Activated naive CD4-positive, alpha-beta T cell treated with anti-CD3 and anti-CD28 coated beads, Interleukin-2, amount 50 U/mL, for 24 hours (primary cell): ENCODE measurements at regions not wholly inside any gene's neighbourhood (a gene's known extent, or its start where the extent isn't known, plus 50 kb on each side); places are given as distances from the start of the nearest gene placed in this dataset.

ENCODE experiments used
- H3K27ac Mint-ChIP-seq: one replicate; pipeline ENCODE4 v1.8.0; 2021; ENCODE audit warnings: mild to moderate bottlenecking, mixed read lengths
- H3K27me3 Mint-ChIP-seq: one replicate; pipeline ENCODE4 v1.8.0; 2021; ENCODE audit warnings: mixed read lengths
- H3K36me3 Mint-ChIP-seq: one replicate; pipeline ENCODE4 v1.8.0; 2021; ENCODE audit warnings: mixed read lengths
- H3K4me1 Mint-ChIP-seq: one replicate; pipeline ENCODE4 v1.8.0; 2021; ENCODE audit warnings: mixed read lengths
- H3K4me3 Mint-ChIP-seq: one replicate; pipeline ENCODE4 v1.8.0; 2021; ENCODE audit warnings: mild to moderate bottlenecking, mixed read lengths
- H3K9me3 Mint-ChIP-seq: one replicate; pipeline ENCODE4 v1.8.0; 2021; ENCODE audit warnings: mixed read lengths

DNA sequence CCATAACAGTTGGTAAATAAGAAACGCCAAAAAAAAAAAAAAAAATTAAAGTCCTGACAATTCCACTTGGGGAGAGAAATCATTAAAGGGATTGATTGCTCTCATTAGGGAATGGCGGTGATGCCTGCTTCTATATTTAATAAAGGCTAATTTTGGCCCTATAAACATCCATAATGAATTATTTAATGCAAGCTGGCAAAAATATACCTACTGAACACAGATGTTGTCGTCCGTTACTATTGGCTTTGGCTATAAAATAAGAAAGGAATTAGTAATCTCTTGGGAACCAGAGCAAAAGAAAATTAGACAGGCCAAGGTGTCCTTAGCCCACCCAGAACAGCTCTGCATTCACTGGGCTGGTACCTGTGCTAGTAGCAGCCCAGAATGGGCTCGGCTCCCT is 717.3 kb downstream of the DIAPH3 start:
- Mint-ChIP-seq H3K36me3 (no peaks in the 10 kb centered on the region), H3K4me1 (no peaks in the 10 kb centered on the region), H3K9me3 (no peaks in the 10 kb centered on the region), H3K27ac (no peak overlapping the region), H3K4me3 (no peak overlapping the region), H3K27me3 (peaks cover 6% of the 10 kb centered on the region)

DNA sequence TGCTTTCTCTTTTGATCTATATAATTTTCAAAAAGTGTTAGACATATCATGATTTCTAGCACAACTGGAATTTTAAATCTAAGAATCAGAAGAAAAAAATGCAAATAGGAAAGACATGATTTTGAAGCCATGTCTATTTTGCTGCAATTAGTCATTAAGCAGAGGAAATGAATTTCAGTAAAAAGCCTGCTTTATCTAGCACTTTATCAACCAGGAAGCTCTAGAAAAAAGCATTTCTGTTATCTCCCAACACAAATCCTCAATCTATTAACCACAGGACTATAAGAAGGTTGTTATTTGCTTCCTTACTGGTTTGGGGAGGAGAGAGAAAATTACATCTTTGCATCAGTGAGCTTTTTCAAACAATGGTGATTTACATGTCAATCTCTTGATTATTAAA is 716.7 kb downstream of the DIAPH3 start:
- no peak overlapping the region for H3K4me3 Mint-ChIP-seq
- peaks cover 5% of the 10 kb centered on the region for H3K27me3 Mint-ChIP-seq
- H3K36me3 Mint-ChIP-seq = no peaks in the 10 kb centered on the region
- no peaks in the 10 kb centered on the region for H3K9me3 Mint-ChIP-seq
- no peak overlapping the region for H3K27ac Mint-ChIP-seq
- H3K4me1 Mint-ChIP-seq = no peaks in the 10 kb centered on the region

DNA sequence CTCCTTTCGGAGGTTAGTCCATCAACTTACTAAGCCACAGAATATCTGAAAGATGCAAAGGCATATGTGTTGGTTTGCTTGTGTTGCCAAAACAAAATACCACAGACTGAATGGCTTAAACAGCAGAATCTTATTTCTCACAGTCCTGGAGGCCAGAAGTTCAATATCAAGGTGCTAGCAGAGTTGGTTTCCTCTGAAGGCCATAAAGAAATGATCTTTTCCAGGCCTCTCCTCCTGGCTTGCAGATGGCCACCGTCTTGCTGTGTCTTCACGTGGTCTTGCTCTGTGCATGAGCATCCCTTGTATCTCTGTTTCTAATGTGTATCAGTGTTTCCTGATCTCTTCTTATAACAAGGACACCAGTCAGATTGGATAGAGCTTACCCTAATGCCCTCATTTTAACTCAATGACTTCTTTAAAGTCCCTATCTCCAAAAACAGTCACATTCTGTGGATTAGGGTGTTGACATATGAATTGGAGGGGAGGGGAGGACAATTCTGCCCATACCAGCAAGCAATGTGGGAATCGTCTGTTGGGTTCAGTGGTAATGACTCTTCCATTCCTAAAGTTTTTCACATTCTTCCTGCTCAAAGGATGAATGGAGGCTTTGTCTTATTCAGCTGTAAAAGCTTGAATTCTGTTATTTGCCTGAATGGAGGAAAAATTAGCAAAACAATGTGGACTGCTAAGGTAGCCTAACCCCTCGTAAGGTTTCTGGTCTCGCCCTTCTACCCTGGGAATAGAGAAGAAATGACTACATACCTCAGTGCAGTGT is 715.7 kb downstream of the DIAPH3 start:
- no peaks in the 10 kb centered on the region for H3K4me1 Mint-ChIP-seq
- H3K36me3 Mint-ChIP-seq = no peaks in the 10 kb centered on the region
- H3K27me3 Mint-ChIP-seq = peaks cover 4% of the 10 kb centered on the region
- no peak overlapping the region for H3K4me3 Mint-ChIP-seq
- H3K9me3 Mint-ChIP-seq = no peaks in the 10 kb centered on the region
- H3K27ac Mint-ChIP-seq = no peak overlapping the region

DNA sequence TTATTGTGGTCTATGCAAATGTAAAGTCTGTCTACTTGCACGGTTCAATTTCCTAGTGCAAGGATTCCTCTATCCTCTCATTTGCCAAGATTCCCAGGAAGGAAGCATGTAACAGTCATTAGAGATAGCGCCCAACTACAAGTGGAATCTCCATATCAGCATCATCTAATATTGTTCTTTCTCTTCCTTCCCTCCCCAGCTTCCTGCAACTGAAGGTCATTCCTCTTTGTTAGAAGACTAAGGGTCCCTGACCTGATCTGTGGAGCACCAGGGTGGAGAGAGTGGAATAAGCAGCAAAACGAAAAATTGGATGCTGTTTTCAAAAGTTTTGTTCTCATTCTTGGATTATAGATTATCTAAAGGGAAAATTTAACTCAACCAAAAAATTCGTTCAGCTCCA is 714.0 kb downstream of the DIAPH3 start:
- H3K36me3 Mint-ChIP-seq = no peaks in the 10 kb centered on the region
- H3K4me1 Mint-ChIP-seq = no peaks in the 10 kb centered on the region
- peaks cover 8% of the 10 kb centered on the region for H3K27me3 Mint-ChIP-seq
- H3K4me3 Mint-ChIP-seq = no peak overlapping the region
- no peaks in the 10 kb centered on the region for H3K9me3 Mint-ChIP-seq
- no peak overlapping the region for H3K27ac Mint-ChIP-seq

DNA sequence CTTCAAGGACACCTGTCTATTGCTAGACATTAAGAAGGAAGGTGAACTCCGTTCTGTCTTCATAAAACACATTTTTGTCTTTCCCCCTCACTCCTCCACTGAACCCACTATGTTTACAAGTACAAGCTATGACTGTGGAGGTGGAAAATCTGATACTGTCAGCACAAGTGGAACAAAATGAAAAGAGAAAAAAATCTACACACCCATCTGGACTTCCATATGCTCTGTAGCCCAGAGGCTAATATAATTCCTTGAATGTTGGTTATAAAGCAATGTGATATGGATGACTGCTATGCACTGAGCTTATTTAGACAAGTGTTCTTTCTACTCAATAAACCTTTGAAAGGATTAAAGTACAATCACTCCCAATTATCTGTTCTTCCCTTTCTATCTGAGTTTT is 713.5 kb downstream of the DIAPH3 start:
- Mint-ChIP-seq H3K4me3 (no peak overlapping the region), H3K4me1 (no peaks in the 10 kb centered on the region), H3K36me3 (no peaks in the 10 kb centered on the region), H3K27me3 (peaks cover 8% of the 10 kb centered on the region), H3K27ac (no peak overlapping the region), H3K9me3 (no peaks in the 10 kb centered on the region)

DNA sequence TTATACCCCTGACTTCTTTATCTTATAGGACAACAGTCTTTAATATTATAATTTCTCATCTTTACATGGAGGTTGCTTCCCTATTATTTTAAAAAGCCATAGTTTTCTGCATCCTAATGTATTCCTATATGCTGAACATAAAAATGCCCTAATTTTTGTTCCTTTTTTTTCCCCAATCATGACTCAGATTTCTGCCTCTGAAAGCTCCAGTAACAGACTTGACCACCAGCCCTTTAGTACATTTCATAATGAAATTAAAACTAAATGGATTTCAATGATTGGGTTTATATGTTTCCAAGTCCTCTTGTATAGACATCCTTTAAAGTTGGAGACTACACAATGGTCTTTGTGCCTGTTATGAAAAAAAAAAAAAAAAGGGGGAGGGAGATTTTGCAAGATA is 712.5 kb downstream of the DIAPH3 start:
- H3K9me3 Mint-ChIP-seq = no peaks in the 10 kb centered on the region
- H3K4me1 Mint-ChIP-seq = no peaks in the 10 kb centered on the region
- H3K27ac Mint-ChIP-seq = no peak overlapping the region
- H3K27me3 Mint-ChIP-seq = peaks cover 8% of the 10 kb centered on the region
- H3K36me3 Mint-ChIP-seq = no peaks in the 10 kb centered on the region
- H3K4me3 Mint-ChIP-seq = no peak overlapping the region

DNA sequence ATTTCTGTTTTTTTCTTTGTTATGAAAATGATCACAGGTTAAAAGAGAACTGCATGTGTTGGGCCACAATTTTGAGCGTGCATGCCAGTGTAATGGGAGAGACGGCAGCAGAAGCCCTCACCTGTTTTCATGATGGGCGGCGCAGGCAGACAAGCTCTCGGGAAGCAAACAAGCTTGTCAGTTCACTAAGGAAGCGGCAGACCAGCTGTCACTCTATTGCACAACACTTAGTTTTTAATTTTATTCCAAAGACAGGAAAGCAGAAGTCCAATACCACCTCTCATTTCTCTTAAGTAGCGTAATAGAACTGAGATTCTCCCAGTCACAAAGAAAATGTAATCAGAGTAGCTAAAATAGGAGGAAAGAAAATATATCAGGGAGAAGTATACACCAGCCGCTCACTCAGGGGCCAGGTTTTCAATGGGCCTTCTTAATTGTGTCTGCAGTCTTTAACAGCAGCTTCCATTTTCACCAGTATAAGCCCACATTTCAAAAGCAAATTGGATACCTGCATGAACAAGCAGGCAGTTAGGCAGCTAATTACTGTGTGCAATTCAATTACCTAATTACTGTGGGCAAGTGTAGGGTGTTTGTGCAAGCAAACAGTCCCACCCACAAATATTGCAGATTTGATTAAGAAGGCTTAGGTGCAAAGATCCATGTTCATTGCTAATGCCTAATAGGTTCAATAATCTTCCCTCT is 711.4 kb downstream of the DIAPH3 start:
- no peaks in the 10 kb centered on the region for H3K36me3 Mint-ChIP-seq
- no peak overlapping the region for H3K4me3 Mint-ChIP-seq
- no peak overlapping the region for H3K27ac Mint-ChIP-seq
- peaks cover 8% of the 10 kb centered on the region for H3K27me3 Mint-ChIP-seq
- H3K4me1 Mint-ChIP-seq = no peaks in the 10 kb centered on the region
- no peaks in the 10 kb centered on the region for H3K9me3 Mint-ChIP-seq

DNA sequence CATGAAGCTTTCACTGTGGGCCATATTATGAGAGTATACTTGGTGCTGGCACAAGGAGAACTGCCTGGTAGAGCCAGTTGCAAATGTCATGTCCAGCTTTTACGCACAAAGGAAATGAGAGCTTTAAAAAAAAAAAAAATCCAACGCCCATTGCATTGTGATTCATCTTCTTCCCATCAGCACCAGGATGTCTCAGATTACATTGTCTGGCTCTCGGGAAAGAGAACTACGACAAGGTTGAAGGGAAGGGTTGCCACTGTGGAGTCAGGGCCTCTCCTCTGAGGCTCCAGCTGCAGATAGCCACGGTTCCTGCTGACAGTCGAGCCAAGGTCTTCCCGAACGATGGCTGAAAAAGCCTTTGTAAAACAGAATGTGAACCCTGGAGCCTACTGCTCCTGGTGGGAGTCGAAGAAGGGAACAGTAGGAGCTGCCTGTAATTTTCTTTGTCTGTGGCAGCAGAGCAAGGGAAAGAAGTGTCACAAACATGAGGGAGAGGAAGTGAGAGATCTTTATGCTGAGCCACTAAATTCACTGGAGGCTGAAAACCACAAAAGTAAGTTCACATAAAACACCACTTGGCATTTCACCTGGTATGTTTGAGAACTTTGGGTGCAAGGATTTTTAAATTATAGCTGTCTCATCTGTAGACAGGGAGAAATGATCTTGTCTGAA is 704.7 kb downstream of the DIAPH3 start:
- H3K36me3 Mint-ChIP-seq = no peaks in the 10 kb centered on the region
- peaks cover 6% of the 10 kb centered on the region for H3K4me1 Mint-ChIP-seq
- H3K27ac Mint-ChIP-seq = no peak overlapping the region
- peaks cover 13% of the 10 kb centered on the region for H3K27me3 Mint-ChIP-seq
- no peak overlapping the region for H3K4me3 Mint-ChIP-seq
- no peaks in the 10 kb centered on the region for H3K9me3 Mint-ChIP-seq

DNA sequence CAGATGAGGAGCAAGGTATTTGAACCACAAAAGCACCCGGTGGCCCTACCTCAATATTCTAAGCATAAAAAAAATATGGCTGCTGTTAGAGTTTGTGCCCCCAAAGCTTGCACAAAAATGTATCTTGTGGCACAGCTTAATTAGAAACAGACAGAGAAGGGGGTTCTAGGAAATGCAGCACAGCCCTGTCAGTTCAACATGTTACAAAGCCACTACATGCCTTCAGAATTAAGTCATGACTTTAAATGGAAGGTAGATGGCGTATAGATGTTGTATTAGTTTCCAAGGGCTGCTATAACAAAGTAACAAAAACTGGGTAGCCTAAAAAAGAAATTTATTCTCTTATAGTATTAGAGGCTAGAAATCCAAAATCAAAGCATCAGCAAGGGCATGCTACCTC is 703.8 kb downstream of the DIAPH3 start:
- peaks cover 17% of the 10 kb centered on the region for H3K27me3 Mint-ChIP-seq
- H3K36me3 Mint-ChIP-seq = no peaks in the 10 kb centered on the region
- H3K9me3 Mint-ChIP-seq = no peaks in the 10 kb centered on the region
- no peak overlapping the region for H3K27ac Mint-ChIP-seq
- no peak overlapping the region for H3K4me3 Mint-ChIP-seq
- H3K4me1 Mint-ChIP-seq = peaks cover 6% of the 10 kb centered on the region

DNA sequence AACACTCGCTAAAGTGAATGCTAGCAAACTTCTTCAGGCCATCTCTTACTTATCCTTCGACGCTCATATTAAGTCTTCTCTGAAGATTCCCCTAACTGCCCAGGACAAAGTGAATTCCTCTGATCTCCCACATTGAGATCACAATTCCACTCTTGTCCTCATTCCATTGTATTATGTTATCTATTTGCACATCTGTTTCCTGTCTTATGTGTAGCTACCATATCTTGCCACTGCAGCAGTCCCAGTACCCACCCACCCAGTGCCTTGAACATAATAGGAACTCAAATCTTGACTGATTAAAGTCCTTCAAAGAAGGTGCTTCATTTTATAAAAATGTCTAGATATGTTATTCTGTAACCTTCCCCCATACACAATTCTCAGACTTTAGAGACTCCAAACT is 702.3 kb downstream of the DIAPH3 start:
- Mint-ChIP-seq H3K9me3 (no peaks in the 10 kb centered on the region), H3K36me3 (no peaks in the 10 kb centered on the region), H3K4me1 (peaks cover 6% of the 10 kb centered on the region), H3K4me3 (no peak overlapping the region), H3K27me3 (peaks cover 18% of the 10 kb centered on the region), H3K27ac (no peak overlapping the region)

DNA sequence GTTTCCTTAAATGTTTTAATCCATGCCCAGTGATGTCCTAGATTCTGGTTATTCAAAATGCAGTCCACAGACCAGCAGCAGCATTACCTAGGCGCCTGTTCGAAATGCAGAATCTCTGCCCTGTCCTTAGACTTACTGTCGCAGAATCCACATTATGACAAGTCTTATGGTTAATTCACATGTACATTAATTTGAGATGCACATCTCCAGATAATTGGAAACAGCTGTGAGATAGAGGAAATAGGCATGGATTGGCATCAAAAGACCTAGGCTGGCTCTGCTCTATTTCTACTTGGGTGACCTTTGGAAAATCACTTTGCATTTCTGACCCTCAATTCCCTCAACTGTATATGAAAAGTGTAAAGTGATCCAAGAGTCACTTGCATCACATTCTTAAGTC is 700.7 kb downstream of the DIAPH3 start:
- peaks cover 6% of the 10 kb centered on the region for H3K4me1 Mint-ChIP-seq
- H3K9me3 Mint-ChIP-seq = no peaks in the 10 kb centered on the region
- no peak overlapping the region for H3K4me3 Mint-ChIP-seq
- H3K36me3 Mint-ChIP-seq = no peaks in the 10 kb centered on the region
- H3K27me3 Mint-ChIP-seq = peaks cover 15% of the 10 kb centered on the region
- no peak overlapping the region for H3K27ac Mint-ChIP-seq

DNA sequence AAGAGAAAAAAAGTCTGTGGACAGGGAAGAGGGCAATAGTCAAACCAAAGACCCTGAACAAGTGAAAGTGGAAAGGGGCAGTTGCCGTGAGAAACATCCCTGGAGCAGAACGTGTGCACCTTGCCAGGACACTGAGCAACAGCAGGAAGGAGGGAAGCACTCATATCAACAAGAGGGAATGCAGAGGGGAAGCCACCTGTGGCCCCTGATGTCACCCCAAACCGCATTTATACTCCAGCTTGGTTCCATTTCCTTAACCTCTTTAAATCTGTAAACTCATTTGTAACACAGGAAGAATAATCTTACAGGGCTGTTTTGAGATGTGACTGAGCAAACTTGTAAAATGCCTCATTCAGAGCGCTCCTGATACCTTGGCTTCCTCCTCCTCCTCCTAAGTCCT is 698.8 kb downstream of the DIAPH3 start:
- no peaks in the 10 kb centered on the region for H3K4me1 Mint-ChIP-seq
- H3K36me3 Mint-ChIP-seq = no peaks in the 10 kb centered on the region
- no peak overlapping the region for H3K27ac Mint-ChIP-seq
- peaks cover 15% of the 10 kb centered on the region for H3K27me3 Mint-ChIP-seq
- H3K9me3 Mint-ChIP-seq = peaks cover 6% of the 10 kb centered on the region
- no peak overlapping the region for H3K4me3 Mint-ChIP-seq

DNA sequence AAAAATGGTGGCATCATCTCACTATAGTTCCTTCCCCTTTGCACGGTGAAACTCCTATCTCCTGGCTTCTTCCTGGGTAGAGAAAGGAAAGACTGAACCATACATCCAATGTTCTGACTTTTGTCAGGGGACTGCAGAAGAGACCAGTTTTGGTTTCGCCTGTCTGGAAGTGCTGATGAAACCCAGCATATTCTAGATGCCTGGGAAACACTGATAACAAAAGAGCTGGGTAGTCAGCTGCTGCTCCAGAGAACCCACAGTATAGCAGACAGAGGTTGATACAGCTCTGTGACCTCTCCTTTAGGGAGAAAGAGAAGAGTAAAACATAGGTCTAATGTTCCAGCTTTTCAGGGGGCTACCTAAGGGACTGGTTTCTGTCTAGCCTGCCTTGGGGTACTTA is 695.3 kb downstream of the DIAPH3 start:
- Mint-ChIP-seq H3K4me1 (no peaks in the 10 kb centered on the region), H3K27ac (no peak overlapping the region), H3K27me3 (peaks cover 10% of the 10 kb centered on the region), H3K9me3 (peaks cover 6% of the 10 kb centered on the region), H3K36me3 (no peaks in the 10 kb centered on the region), H3K4me3 (no peak overlapping the region)

DNA sequence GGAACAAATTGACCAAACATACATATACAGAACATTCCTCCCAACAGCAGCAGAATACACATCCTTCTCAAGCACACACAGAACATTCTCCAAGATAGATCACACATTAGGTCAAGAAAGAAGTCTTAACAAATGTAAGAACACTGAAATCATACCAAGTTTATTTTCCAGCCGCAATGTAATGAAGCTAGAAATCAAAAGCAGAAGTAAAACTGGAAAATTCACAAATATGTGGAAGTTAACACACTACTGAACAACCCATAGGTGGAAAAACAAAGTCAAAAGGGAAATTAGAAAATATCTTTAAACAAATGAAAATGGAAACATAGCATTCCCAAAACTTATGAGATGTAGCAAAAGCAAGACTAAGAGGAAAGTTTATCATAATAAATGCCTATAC is 692.6 kb downstream of the DIAPH3 start:
- H3K27ac Mint-ChIP-seq = no peak overlapping the region
- no peaks in the 10 kb centered on the region for H3K36me3 Mint-ChIP-seq
- H3K9me3 Mint-ChIP-seq = peaks cover 6% of the 10 kb centered on the region
- no peak overlapping the region for H3K4me3 Mint-ChIP-seq
- H3K4me1 Mint-ChIP-seq = no peaks in the 10 kb centered on the region
- peaks cover 3% of the 10 kb centered on the region for H3K27me3 Mint-ChIP-seq

DNA sequence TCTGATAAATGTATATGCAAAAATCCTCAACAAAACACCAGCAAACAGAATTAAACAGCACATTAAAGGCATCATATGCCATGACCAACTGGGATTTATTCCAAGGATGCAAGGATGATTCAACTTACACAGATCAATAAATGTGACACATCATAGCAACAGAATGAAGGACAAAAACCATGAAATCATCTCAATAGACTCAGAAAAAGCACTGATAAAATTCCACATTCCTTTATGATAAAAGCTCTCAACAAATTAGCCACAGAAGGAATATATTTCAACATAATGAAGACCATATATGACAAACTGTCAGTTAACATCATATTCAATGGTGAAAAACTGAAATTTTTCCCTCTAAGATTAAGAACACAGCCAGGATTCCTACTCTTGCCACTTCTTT is 691.6 kb downstream of the DIAPH3 start:
- Mint-ChIP-seq H3K27me3 (peaks cover 2% of the 10 kb centered on the region), H3K36me3 (no peaks in the 10 kb centered on the region), H3K4me3 (no peak overlapping the region), H3K27ac (no peak overlapping the region), H3K4me1 (no peaks in the 10 kb centered on the region), H3K9me3 (peaks cover 6% of the 10 kb centered on the region)

DNA sequence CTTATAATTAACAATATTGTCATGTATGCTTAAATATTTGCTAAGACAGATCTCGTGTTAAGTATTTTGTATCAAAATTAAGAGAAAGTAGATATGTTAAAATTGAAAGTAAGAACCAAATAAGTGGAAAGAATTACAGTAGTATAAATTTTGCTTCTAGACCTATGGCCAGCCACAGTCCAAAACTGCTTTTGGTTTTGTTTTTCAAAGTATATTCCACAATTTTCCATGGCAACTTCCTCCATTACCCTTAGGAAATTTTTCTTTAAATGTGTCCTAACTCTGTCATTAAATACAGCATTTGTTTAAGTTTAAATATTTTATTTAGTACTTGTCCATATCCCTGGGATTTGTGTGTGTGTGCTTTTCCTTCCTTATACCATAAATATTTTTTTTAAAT is 689.0 kb downstream of the DIAPH3 start:
- no peak overlapping the region for H3K4me3 Mint-ChIP-seq
- H3K27me3 Mint-ChIP-seq = peaks cover 2% of the 10 kb centered on the region
- peaks cover under 1% of the 10 kb centered on the region for H3K9me3 Mint-ChIP-seq
- no peaks in the 10 kb centered on the region for H3K4me1 Mint-ChIP-seq
- H3K36me3 Mint-ChIP-seq = no peaks in the 10 kb centered on the region
- no peak overlapping the region for H3K27ac Mint-ChIP-seq
